HepG2 (cell line): ENCODE measurements at regions not wholly inside any gene's neighbourhood (a gene's known extent, or its start where the extent isn't known, plus 50 kb on each side); places are given as distances from the start of the nearest gene placed in this dataset.

Experiments
- CREB1 ChIP-seq, 2 experiments: fragments of 450-650 bp in 1 of 2; IDR thresholded peaks; 2 replicates each; pipeline ENCODE4 v1.6.1; 2016 to 2017; ENCODE audit warnings: control low read depth in 1 of 2, mild to moderate bottlenecking in 1 of 2, missing compliant biosample characterization in 1 of 2, missing genetic modification characterization in 1 of 2
- DPF2 ChIP-seq: sonication (generic); formaldehyde crosslinking; IDR thresholded peaks from 2 replicates; pipeline ENCODE4 v1.4.0; 2020; ENCODE audit warnings: mild to moderate bottlenecking, low read depth, missing genetic modification reagents, borderline replicate concordance
- EP300 ChIP-seq, 3 experiments: sonication (generic) in 1 of 3; formaldehyde crosslinking in 1 of 3; IDR thresholded peaks; 2 replicates each; pipeline versions ENCODE4 v1.5.1 to v1.6.1; 2011 to 2020; ENCODE audit warnings: low read depth in 2 of 3, low read length in 2 of 3, borderline replicate concordance in 1 of 3, improper control_type of control experiment in 1 of 3, mild to moderate bottlenecking in 1 of 3, missing genetic modification reagents in 1 of 3, moderate library complexity in 1 of 3
- FOSL2 ChIP-seq: sonication (generic); formaldehyde crosslinking; IDR thresholded peaks from 2 replicates; pipeline ENCODE4 v1.4.0; 2020; ENCODE audit warnings: missing genetic modification reagents
- FOXJ3 ChIP-seq: sonication (generic); formaldehyde crosslinking; IDR thresholded peaks from 2 replicates; pipeline ENCODE4 v1.4.0; 2020; ENCODE audit warnings: missing genetic modification reagents, mild to moderate bottlenecking, borderline replicate concordance
- MAFF ChIP-seq: IDR thresholded peaks from 2 replicates; pipeline ENCODE4 v1.6.1; 2011; ENCODE audit warnings: low read depth, low read length, improper control_type of control experiment
- NFIC ChIP-seq: IDR thresholded peaks from 2 replicates; pipeline ENCODE4 v1.6.1; 2012; ENCODE audit warnings: mild to moderate bottlenecking, low read length, inconsistent platforms
- NR2F2 ChIP-seq: IDR thresholded peaks from 2 replicates; pipeline ENCODE4 v1.6.1; 2012; ENCODE audit warnings: low read depth, inconsistent platforms, borderline replicate concordance
- RXRA ChIP-seq: sonication (generic); formaldehyde crosslinking; IDR thresholded peaks from 2 replicates; pipeline ENCODE4 v1.5.1; 2020; ENCODE audit warnings: missing genetic modification reagents
- SIX1 ChIP-seq: sonication (generic); formaldehyde crosslinking; IDR thresholded peaks from 2 replicates; pipeline ENCODE4 v1.4.0; 2020; ENCODE audit warnings: missing genetic modification reagents, borderline replicate concordance
- THRA ChIP-seq: sonication (generic); formaldehyde crosslinking; IDR thresholded peaks from 2 replicates; pipeline ENCODE4 v1.4.0; 2020; ENCODE audit warnings: missing genetic modification reagents, borderline replicate concordance
- U2AF2 ChIP-seq: fragments of 200-400 bp; formaldehyde crosslinking; IDR thresholded peaks from 2 replicates; pipeline ENCODE4 v1.6.1; 2017; ENCODE audit warnings: low read depth, mild to moderate bottlenecking, low read length
- ZBTB34 ChIP-seq: sonication (generic); formaldehyde crosslinking; IDR thresholded peaks from 2 replicates; pipeline ENCODE4 v1.8.0; 2022; ENCODE audit warnings: mild to moderate bottlenecking, missing genetic modification reagents
- TF ChIP-seq, protein P1 (sequence below): sonication (generic); formaldehyde crosslinking; IDR thresholded peaks from 2 replicates; pipeline ENCODE4 v1.5.0; 2020; ENCODE audit warnings: missing genetic modification reagents, mild to moderate bottlenecking, borderline replicate concordance
- TF ChIP-seq, protein P2 (sequence below): sonication (generic); formaldehyde crosslinking; IDR thresholded peaks from 2 replicates; pipeline ENCODE4 v1.4.0; 2020; ENCODE audit warnings: missing genetic modification reagents, low read depth, mild to moderate bottlenecking, borderline replicate concordance
- TF ChIP-seq, protein P3 (sequence below): sonication (generic); IDR thresholded peaks from 2 replicates; pipeline ENCODE4 v1.6.1; 2016; ENCODE audit warnings: low read depth, borderline replicate concordance

DNA sequence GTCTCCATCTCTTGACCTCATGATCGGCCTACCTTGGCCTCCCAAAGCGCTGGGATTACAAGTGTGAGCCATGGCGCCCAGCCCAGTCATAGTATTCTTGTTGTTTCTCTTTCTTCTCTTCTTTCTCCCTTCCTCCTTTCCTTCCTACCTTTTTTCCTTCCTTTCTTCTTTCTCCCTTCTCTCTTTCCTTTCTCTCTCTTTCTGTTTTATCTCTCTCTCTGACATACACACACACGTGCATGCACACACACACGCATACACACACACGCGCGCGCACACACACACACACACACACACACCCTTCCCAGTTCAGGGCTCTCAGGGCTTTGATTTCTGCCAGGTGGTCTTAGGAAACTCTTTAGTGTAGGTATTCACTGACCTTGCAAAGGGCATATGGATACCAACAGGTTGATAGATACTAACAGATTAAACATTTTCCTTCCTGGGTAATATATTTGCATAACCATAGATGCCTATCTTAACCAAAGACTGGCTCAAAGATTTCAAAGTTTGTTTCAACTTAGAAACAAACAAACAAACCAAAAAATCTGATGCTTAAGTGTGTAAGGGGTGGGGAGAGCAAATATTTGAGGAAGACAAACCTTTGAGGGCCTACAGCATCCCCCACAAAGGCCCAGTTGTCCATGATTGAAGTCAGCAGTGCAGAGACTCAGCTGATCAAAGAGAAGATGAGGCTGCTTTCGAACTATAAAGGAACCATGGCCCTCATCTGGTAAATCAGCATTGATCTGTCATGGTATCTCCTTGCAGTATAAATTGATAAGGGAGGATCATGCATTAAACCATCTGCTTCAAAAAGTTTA is 288.2 kb upstream of the SEMA6A start (continued):
- TF ChIP-seq DPF2 = peak; percentile 61
- TF ChIP-seq NR2F2 = peak; percentile 87
- TF ChIP-seq U2AF2 = no peak
- TF ChIP-seq, protein P1, sequence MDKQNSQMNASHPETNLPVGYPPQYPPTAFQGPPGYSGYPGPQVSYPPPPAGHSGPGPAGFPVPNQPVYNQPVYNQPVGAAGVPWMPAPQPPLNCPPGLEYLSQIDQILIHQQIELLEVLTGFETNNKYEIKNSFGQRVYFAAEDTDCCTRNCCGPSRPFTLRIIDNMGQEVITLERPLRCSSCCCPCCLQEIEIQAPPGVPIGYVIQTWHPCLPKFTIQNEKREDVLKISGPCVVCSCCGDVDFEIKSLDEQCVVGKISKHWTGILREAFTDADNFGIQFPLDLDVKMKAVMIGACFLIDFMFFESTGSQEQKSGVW (CRISPR knock-in tag) = no peak
- TF ChIP-seq RXRA = peak; percentile 40; the same call in 1 of the 2 replicates
- TF ChIP-seq EP300 (IDR thresholded peaks at IDR 0.05; ENCODE audit: low read depth in 2 of 2, low read length in 2 of 2) = peak; percentile 94 to 96; a peak in 3 of 4 replicates
- TF ChIP-seq EP300 (CRISPR knock-in tag; IDR thresholded peaks at IDR 0.05; ENCODE audit: borderline replicate concordance) = peak; percentile 96
- no peak for TF ChIP-seq MAFF
- peak; percentile 82; the same call in 1 of the 2 replicates for TF ChIP-seq THRA
- TF ChIP-seq FOSL2 (CRISPR knock-in tag) = peak; percentile 81
- TF ChIP-seq, protein P2, sequence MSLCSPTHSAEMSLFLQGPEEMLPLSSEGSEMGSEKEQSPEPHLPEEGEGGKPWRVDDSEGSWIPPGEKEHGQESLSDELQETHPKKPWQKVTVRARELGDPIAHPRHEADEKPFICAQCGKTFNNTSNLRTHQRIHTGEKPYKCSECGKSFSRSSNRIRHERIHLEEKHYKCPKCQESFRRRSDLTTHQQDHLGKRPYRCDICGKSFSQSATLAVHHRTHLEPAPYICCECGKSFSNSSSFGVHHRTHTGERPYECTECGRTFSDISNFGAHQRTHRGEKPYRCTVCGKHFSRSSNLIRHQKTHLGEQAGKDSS (CRISPR knock-in tag) = 0 out of 2 replicates have a peak, but pooled peaks have one; percentile 35
- TF ChIP-seq NFIC = peak; percentile 96
- TF ChIP-seq CREB1 (IDR thresholded peaks at IDR 0.05) = no peak
- TF ChIP-seq CREB1 (CRISPR knock-in tag; IDR thresholded peaks at IDR 0.05) = peak; percentile 78
- peak; percentile 97 for TF ChIP-seq FOXJ3
- peak; percentile 89 for TF ChIP-seq SIX1 (CRISPR knock-in tag)
- TF ChIP-seq, protein P3, sequence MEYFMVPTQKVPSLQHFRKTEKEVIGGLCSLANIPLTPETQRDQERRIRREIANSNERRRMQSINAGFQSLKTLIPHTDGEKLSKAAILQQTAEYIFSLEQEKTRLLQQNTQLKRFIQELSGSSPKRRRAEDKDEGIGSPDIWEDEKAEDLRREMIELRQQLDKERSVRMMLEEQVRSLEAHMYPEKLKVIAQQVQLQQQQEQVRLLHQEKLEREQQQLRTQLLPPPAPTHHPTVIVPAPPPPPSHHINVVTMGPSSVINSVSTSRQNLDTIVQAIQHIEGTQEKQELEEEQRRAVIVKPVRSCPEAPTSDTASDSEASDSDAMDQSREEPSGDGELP = peak; percentile 94
- peak; percentile 96 for TF ChIP-seq ZBTB34 (CRISPR knock-in tag)
